ENCODE measurements at regions not wholly inside any gene's neighbourhood (a gene's known extent, or its start where the extent isn't known, plus 50 kb on each side); places are given as distances from the start of the nearest gene placed in this dataset.

- no peaks in the 10 kb centered on the region for H3K4me1 Mint-ChIP-seq
- H3K27me3 Mint-ChIP-seq (ENCODE audit: low read depth): peaks cover 39% of the 10 kb centered on the region
- H3K4me3 Mint-ChIP-seq: no peak overlapping the region
- H3K9me3 Mint-ChIP-seq: no peaks in the 10 kb centered on the region
- DNase-seq (ENCODE audit: low read depth, low spot score): no peak
- no peaks in the 10 kb centered on the region for H3K36me3 Mint-ChIP-seq (ENCODE audit: low read depth)
- no peak overlapping the region for H3K27ac Mint-ChIP-seq (ENCODE audit: unreplicated experiment)
- no peak for TF ChIP-seq CTCF (conservative IDR thresholded peaks at IDR 0.05)
Measured at GRCh38 chr5:176167800-176168199, 70.4 kb upstream of the SIMC1 start.

GRCh38 chr5:176169393-176170063 is 68.7 kb upstream of the SIMC1 start:
- Mint-ChIP-seq H3K9me3 (no peaks in the 10 kb centered on the region), H3K27ac (ENCODE audit: unreplicated experiment) (no peak overlapping the region), H3K36me3 (ENCODE audit: low read depth) (no peaks in the 10 kb centered on the region), H3K4me3 (no peak overlapping the region), H3K27me3 (ENCODE audit: low read depth) (peaks cover 32% of the 10 kb centered on the region), H3K4me1 (no peaks in the 10 kb centered on the region)
- no peak for TF ChIP-seq CTCF (conservative IDR thresholded peaks at IDR 0.05)
- DNase-seq (ENCODE audit: low read depth, low spot score): no peak

- no peaks in the 10 kb centered on the region for H3K36me3 Mint-ChIP-seq (ENCODE audit: low read depth)
- H3K27ac Mint-ChIP-seq (ENCODE audit: unreplicated experiment): no peak overlapping the region
- H3K4me3 Mint-ChIP-seq: no peak overlapping the region
- H3K9me3 Mint-ChIP-seq: no peaks in the 10 kb centered on the region
- no peak for DNase-seq (ENCODE audit: low read depth, low spot score)
- peaks cover 29% of the 10 kb centered on the region for H3K27me3 Mint-ChIP-seq (ENCODE audit: low read depth)
- TF ChIP-seq CTCF (conservative IDR thresholded peaks at IDR 0.05): no peak
- H3K4me1 Mint-ChIP-seq: no peaks in the 10 kb centered on the region
Measured at GRCh38 chr5:176170084-176170483, 68.1 kb upstream of the SIMC1 start.

GRCh38 chr5:176171171-176171760 is 67.0 kb upstream of the SIMC1 start:
- Mint-ChIP-seq H3K27ac (ENCODE audit: unreplicated experiment) (no peak overlapping the region), H3K36me3 (ENCODE audit: low read depth) (no peaks in the 10 kb centered on the region), H3K4me3 (no peak overlapping the region), H3K27me3 (ENCODE audit: low read depth) (peaks cover 34% of the 10 kb centered on the region), H3K9me3 (no peaks in the 10 kb centered on the region), H3K4me1 (no peaks in the 10 kb centered on the region)
- DNase-seq (ENCODE audit: low read depth, low spot score): no peak
- no peak for TF ChIP-seq CTCF (conservative IDR thresholded peaks at IDR 0.05)

GRCh38 chr5:176172246-176172645 is 66.0 kb upstream of the SIMC1 start:
- Mint-ChIP-seq H3K9me3 (no peaks in the 10 kb centered on the region), H3K4me3 (no peak overlapping the region), H3K36me3 (ENCODE audit: low read depth) (no peaks in the 10 kb centered on the region), H3K27me3 (ENCODE audit: low read depth) (peaks cover 40% of the 10 kb centered on the region), H3K27ac (ENCODE audit: unreplicated experiment) (no peak overlapping the region), H3K4me1 (no peaks in the 10 kb centered on the region)
- DNase-seq (ENCODE audit: low read depth, low spot score): no peak
- TF ChIP-seq CTCF (conservative IDR thresholded peaks at IDR 0.05): no peak
